Hippocampal formation (tissue), 2 donors: ENCODE measurements at regions not wholly inside any gene's neighbourhood (a gene's known extent, or its start where the extent isn't known, plus 50 kb on each side); places are given as distances from the start of the nearest gene placed in this dataset.

Experiments
- DNase-seq, 2 donors: peaks; one replicate each; lab custom pipeline; 2025; lab: John Stamatoyannopoulos, UW

GRCh38 chr1:5750186-5751162 lies 241.8 kb downstream of the NPHP4 start:
- DNase-seq: no peak

- DNase-seq: no peak
These were observed 243.7 kb downstream of the NPHP4 start for GRCh38 chr1:5748286-5749225.

- DNase-seq: no peak
These were observed 244.6 kb downstream of the NPHP4 start for GRCh38 chr1:5747426-5748285.

GRCh38 chr1:5746611-5747425 lies 245.4 kb downstream of the NPHP4 start:
- no peak for DNase-seq

- peak; percentile 41 to 42 for DNase-seq
These were observed 246.2 kb downstream of the NPHP4 start for GRCh38 chr1:5745800-5746610.

GRCh38 chr1:5744911-5745799 lies 247.1 kb downstream of the NPHP4 start:
- peak; percentile 32 to 36 for DNase-seq

- DNase-seq: no peak
These were observed 247.9 kb downstream of the NPHP4 start for GRCh38 chr1:5744341-5744740.

GRCh38 chr1:5743435-5744095 lies 248.7 kb downstream of the NPHP4 start:
- DNase-seq: no peak

GRCh38 chr1:5742801-5743200 lies 249.4 kb downstream of the NPHP4 start:
- DNase-seq: no peak

- no peak for DNase-seq
These were observed 250.2 kb downstream of the NPHP4 start for GRCh38 chr1:5742032-5742431.

- DNase-seq: no peak
These were observed 251.1 kb downstream of the NPHP4 start for GRCh38 chr1:5740865-5741860.

GRCh38 chr1:5740450-5740849 lies 251.8 kb downstream of the NPHP4 start:
- DNase-seq: no peak

- DNase-seq: no peak
These were observed 252.6 kb downstream of the NPHP4 start for GRCh38 chr1:5739561-5740078.

GRCh38 chr1:5738911-5739462 lies 253.2 kb downstream of the NPHP4 start:
- DNase-seq: no peak

- DNase-seq: no peak
These were observed 255.1 kb downstream of the NPHP4 start for GRCh38 chr1:5737081-5737480.

- DNase-seq: no peak
These were observed 257.2 kb downstream of the NPHP4 start for GRCh38 chr1:5734996-5735395.
